GM21515 (cell line): ENCODE measurements at regions not wholly inside any gene's neighbourhood (a gene's known extent, or its start where the extent isn't known, plus 50 kb on each side); places are given as distances from the start of the nearest gene placed in this dataset.
"Not testable (repeated sequence)": the region's sequence is repeated elsewhere in the genome, so short reads cannot be mapped to it uniquely, and the experiment has no call there.

Source experiments
- ATAC-seq: cut with Tn5 transposase; IDR thresholded peaks from one replicate; pipeline ENCODE4 v1.9.1; 2021; ENCODE audit not compliant: unreplicated experiment

DNA sequence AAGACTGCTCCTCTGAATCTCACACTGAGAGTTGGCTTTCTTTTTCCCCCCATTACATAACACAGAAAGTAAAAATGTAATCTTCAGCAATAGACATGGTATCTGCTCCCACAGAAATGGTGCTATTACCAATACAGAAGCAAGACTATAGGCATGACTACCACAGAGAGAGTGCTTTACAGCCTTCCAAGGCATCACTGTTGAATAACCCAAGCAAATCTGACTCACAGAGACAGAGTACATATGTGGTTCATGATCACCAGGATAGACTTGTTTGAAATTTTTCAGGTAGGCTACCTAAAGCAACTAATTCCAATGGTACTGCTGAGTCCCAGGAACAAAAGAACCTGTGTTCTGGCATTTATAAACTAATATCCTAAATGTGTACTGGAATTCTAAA, 1373.4 kb upstream of the C9orf72 start:
- ATAC-seq: no peak

DNA sequence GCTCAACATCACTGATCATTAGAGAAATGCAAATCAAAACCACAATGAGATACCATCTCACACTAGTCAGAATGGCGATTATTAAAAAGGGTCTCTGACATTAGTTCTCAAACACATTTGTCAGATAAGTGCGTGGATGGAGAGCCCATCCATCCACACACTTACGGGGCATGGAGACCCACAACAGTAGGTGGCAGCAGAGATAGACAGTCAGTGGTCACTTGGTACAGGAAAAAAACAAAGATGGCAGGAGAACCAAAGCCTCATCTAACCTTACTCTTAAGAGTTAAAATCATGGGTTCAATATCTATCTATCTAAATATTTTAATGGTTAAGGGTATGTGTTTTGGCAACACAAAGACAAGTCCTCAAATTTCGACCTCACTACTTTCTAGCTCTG, 1378.7 kb upstream of the C9orf72 start:
- ATAC-seq: no peak

DNA sequence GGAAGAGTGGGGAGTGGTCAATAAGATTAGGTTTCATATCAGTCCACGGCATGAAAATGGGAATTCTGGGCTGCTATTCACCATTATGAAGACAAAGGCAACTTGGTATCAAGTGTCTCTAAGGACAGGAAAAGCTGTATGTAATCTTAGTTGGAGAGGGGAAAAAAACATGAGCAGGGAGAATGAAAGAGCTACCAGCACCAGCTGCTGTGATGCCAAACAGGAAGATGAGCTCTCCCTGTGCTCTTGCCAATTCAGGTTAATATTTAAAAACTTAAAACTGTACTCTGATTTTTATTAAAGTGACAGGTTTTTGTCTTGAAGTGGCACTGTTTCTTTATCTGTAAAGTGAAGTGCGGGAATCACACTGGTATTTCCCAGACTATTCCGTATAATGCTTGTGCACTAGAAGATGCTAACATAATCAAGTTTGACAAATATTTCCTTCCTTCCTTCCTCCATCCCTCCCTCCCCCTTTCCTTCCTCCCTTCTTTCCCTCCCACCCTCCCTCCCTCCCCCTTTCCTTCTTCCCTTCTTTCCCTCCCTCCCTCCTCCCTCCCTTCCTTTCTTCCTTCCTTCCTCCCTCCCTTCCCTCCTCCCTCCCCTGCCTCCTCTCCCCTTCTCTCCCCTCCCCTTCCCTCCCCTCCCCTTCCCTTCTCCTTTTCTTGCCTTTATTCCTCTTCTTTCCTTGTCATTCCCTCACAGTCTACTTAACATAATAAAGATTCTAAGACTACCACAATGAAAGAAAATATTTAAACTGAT, 1383.0 kb upstream of the C9orf72 start:
- no peak for ATAC-seq

DNA sequence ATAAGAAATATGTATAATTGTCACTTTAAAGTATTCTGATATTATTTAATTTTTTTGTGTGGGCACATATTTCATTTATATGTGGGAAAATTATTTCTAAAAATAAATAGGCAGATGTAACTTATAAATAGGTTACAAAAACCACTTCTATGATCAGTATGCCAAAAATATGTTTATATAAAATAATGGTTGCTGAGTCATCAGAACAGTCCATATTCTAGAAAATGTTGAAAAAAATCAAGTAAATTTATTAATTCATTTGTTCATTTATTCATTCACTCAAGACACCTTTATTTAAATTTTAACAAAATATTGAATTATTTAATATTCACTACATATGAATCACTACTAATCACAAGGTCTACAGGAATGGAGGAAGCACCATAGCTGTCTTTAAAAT, 1387.3 kb upstream of the C9orf72 start:
- ATAC-seq: no peak

DNA sequence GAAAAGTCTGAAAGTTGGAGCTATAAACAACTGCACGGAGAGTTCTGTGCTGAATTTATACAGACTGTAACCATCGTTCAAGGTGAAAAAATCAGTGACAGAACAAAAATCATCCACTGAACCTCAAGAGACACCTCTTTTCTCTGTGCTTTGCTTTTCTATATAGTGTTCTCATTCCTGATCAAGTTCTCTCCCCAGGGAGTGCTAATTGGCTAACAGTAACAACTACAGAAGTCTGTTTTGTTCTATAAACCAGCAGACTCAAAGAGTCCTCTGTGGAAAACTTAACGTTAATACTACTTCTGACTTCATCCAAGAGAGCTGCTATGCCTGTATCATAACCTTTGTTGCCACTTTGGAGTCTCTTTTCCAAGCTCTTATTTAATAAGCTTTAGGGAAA, 1388.3 kb upstream of the C9orf72 start:
- no peak for ATAC-seq

DNA sequence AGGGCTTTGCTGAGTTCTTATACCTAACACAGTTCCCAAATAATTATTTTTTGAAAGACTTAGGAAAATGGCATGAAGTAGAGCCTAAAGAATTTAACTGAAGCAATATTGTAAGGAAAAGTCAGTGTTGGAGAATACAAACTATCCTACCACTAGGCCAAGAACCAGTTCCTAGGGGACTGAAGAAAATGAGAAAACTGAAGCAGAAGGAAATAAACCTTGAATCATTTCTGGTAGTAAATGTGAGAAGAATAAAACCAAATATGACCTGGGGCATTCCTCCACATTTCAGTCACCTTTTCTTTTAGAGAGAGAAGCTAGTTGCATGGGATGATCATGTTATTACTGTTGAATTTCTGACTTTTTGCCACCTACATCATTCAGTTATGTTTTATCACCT, 1393.9 kb upstream of the C9orf72 start:
- ATAC-seq: no peak

DNA sequence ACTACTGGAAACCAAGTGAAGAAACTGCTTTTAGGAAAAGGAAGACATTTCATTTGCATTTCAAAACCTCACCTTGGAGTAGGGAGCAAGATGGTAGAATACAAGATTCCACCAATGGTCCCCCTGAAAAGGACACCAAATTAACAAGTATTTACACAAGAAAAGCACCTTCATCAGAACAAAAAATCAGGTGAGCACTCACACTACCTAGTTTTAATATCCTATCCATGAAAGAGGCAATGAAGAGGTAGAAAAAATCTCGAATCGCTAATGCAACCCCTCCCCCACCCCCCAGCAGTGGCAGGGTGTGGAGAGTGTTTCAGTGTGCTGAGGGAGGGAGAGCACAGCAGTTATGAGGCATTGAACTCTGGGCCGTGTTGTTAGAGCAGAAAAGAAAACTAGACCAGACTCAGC, 1397.0 kb upstream of the C9orf72 start:
- ATAC-seq: no peak

DNA sequence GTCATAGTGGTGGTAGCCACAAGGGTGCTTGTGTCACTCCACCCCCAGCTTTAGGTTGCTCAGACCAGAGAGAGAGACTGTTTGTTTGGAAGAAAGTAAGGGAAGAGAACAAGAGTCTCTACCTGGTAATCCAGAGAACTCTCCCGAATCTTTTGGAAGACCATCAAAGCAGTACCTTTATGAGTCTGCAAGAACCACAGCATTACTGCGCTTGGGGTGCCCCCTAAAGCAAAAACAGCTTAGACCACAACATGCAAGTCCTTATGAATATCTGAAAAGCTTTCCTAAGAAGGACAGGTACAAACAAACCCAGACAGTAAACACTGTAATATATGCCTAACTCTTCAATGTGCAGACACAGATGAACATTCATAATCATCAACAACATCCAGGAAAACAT, 1398.6 kb upstream of the C9orf72 start:
- ATAC-seq: no peak

DNA sequence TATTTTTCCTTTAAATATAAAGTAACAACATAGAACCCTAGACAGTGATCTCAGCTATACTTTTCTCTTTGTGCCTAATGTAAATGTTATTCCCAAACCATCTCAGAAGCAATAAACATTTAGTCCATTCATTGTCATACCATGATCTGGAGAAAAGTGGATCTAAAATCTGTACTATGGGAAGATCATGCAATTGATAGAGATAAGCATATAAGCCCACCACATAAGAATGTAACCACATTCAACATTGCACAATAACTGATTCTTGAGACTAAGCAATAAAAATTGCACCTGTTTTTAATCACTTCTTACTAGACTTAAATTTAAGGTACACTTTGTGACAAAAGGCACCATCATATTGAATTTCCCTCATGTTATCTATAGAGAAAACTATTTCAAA, 1403.0 kb upstream of the C9orf72 start:
- ATAC-seq: no peak

DNA sequence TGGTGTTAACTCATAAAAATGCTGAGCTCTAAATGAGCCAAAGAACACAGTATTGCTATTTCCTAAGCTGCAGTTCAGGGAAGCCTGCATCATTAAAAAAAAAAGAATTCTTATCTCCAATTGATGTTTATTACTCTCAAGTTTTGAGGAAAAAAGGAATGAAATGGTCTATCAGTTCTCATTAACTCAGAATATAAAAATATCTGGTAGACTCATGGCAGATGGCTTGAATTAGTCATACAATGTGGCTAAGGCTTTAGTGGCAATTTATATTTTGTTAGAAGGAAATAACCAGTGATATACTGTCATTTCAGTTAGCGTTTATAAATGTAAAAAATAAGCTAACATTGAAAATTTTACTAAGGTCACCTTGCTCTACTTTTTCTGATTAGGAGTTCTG, 1403.4 kb upstream of the C9orf72 start:
- ATAC-seq: no peak

DNA sequence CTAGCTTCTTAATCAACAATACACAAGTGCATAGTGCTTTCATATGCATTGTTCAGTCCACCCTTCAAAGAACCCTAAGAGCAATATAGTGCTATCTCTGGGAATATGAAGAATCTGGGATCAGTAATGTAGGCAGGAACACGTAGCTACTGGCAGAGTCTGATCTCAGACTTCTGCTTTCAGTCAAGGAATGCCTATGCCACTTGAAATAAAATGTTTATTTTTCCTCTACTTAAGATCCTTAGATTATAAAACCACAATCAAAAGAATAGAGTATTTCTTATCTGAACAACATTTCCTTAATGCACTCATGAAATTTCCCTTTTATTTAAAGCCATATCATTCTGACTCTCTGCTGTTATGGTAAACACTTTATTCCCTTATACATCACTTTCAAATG, 1407.8 kb upstream of the C9orf72 start:
- ATAC-seq: no peak

DNA sequence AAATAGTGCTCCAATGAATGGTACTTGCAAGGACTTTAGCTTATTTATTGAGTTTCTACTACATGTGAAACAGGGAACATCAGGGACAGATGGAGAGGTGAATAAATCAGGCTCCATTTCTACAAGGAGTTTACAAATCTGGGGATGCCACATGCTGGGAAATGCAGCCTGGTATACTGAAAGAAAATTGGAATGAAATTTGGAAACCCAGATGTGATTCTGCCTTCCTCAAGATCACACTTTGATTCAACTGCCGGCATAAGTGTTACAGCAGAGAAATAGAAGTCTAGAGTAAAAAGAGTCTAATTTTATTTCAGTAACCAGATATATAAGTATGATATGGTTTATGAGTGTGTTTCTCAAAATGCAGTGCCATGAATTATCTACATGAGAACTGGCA, 1408.4 kb upstream of the C9orf72 start:
- no peak for ATAC-seq

DNA sequence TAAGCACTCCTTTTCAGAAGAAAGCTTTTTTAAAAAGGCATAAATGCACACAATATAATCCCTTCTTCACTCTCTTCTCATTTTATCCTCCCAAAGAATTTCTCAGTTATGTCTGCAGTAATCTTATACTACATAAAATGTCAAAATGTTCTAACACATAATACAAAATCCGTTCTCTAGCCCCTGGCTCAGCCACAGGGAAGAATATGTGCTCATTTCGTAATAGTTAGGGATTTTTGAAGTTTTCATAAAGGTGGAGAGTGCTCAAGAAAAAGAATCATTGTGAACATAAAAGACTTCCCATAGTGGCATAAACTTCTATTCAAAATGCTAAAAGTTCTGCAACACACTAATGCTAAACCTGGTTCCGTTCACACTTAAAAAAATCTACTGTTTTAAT, 1410.7 kb upstream of the C9orf72 start:
- no peak for ATAC-seq

DNA sequence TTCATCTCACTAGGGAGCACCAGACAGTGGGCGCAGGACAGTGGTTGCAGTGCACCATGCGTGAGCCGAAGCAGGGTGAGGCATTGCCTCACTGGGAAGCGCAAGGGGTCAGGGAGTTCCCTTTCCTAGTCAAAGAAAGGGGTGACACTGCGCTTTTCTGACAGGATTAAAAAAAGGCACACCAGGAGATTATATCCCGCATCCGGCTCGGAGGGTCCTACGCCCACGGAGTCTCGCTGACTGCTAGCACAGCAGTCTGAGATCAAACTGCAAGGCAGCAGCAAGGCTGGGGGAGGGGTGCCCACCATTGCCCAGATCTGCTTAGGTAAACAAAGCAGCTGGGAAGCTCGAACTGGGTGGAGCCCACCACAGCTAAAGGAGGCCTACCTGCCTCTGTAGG, 1416.7 kb upstream of the C9orf72 start:
- not testable (repeated sequence) for ATAC-seq

DNA sequence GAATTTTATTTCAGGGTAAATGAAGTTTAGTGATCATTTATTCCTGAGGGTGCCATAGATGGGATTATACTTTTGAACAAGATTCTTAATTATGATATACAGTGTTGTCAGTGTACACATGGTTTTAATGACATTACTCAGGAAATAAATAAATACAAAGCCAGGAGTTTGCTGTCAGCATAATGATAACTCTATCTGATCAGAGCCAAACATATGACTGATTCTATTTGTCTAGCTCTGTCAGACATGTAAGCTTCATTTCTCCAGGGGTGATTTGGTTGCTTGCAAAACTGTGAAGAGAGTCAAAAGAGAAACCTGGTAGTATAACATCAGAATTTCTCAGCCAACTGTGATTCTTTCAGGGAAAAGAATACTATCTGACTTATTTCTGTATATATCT, 1425.8 kb upstream of the C9orf72 start:
- no peak for ATAC-seq

DNA sequence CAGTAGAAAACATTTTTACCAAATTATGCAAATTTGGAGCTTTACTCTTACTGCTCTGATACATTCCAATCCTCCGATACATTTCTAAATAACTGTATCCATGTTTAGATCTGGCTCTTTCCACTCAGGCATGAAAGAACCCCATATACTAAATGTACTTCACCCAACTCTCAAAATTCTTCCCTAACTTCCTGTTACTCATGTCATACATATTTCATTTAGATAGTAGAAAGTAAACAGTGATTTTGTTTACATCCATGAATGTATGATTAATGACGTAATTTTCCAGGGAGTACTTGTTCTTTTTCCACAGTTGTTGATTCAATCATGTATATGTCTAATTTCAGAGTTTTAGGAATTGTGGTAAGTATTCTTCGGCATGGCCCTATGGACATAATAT, 1426.5 kb upstream of the C9orf72 start:
- no peak for ATAC-seq

DNA sequence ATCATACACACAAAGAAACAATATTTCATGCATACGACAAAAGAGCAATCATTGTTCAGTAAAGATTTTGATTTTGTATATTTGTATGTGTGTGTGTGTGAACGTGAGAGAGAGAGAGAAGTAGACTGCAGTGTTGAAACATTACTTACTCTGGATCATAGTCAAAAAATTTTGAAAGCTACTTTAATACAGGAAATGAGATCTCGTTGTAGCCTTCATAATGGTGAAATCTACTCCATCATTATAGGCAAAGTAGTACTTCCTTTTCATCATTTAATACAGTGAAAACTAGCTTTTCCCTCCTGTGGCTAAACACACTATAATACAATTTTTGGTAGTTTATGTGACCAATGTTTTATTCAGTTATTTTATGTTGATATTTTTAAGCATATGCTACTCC, 1427.7 kb upstream of the C9orf72 start:
- ATAC-seq: no peak

DNA sequence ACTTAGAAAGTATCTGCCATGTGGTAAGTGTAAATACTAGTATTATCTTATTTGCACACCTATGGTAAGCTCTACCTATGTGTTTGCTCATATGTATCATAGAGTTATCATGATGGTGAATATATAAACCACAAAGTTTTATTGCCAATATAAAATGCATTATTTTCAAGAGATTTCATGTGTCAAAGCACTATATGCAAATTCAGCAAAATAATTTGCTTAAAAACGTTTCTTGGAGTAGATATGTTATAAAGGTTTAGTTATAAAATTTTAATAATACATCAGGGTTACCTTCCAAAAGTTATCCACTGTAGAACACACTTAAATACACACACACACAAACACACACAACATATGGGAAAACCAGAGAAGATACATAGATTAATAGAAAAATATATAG, 1431.7 kb upstream of the C9orf72 start:
- no peak for ATAC-seq

DNA sequence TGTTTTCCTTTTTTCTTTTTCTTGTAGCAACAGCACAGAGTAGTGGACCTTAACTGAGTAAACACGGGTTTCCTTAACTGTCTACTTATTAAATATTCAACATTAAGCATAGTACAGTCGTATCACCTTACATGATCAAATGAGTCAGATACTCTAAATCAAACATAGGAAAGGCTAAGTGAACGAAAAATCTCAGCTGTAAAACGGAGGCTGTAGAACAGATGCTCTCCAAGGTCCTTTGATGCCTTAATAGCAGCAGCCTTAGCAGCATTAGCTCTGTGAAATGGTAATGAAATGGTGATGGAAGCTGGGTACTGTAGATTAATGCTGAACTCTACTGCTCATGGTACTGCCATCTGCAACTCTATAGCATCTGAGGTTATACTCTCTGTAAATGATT, 1433.3 kb upstream of the C9orf72 start:
- ATAC-seq: no peak

DNA sequence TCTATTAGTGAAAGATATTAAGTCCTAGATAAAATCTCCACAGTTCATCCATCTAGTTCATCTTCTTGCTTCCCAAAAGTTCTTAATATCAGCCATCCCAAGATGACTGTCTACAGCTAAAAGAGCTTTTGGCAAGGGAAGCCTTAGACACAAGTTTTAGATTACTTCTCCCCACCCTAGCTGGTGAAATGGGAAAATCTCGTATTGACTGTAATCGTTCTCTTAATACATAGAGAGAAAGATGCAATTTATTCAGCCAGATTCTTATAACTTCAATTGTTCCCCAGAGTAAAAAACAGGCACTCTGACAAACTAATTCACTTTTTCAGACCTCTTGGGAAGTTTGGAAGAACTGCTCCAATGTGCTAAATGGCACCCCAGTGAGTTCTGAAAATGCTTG, 1439.6 kb upstream of the C9orf72 start:
- no peak for ATAC-seq

DNA sequence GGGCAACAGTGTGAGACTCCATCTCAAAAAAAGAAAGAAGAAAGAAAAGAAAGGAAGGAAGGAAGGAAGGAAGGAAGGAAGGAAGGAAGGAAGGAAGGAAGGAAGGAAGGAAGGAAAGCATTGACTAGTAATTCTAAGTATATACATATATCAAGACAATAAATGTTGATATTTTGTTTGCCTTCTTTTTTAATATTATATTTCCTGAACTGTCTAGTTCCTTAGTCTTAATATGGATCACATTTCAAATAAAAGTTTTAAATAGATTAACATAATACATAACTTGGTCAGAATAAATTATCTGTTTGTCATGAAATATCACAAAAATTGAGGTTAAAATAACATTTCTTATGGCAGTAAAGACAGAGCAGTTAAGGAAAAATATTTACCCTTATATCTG, 1448.4 kb upstream of the C9orf72 start:
- ATAC-seq: no peak

DNA sequence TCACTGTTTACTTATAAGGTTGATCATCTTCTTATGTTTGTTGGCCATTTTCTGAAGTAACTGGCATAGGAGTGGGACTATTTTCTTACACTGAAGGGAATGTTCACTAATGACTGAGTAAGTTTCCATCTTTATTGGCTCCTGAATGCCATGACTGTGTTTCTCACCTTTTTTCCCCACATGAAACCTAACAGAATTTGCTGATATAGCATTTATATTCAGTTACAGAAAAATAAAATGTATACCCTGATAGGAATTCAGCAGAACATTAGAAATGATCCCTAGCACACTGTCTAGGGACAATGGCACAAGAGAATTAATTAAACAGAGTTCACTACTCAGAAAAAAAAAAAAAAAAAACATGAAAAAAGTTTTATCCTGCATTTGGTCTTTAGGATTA, 1465.1 kb upstream of the C9orf72 start:
- no peak for ATAC-seq

DNA sequence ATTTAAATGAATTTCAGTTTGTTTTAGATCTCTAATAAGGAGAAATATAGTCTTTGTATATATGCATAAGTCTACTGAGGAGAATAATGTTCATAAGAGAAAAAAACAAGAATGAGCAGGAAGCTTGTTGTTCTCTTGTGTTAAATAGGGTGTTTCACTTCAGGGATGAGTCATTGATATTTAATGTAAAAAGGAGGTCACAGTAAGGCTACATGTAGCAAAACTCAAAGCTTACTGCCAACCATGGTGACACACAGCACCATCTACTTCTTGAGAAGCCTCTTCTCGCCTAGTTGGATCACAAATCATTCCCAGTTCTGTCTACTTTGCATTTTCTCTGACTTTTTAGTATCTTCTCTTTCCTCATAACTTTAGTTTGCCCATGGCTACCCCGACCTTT, 1466.0 kb upstream of the C9orf72 start:
- ATAC-seq: no peak
